Hepatocyte (in vitro differentiated cells): ENCODE measurements at regions not wholly inside any gene's neighbourhood (a gene's known extent, or its start where the extent isn't known, plus 50 kb on each side); places are given as distances from the start of the nearest gene placed in this dataset.
"Not testable (repeated sequence)": the region's sequence is repeated elsewhere in the genome, so short reads cannot be mapped to it uniquely, and the experiment has no call there.

ENCODE experiments used
- DNase-seq: peaks from one replicate; pipeline ENCODE4 v3.0.0-alpha.2; 2016; ENCODE audit warnings: low spot score
- H2AFZ ChIP-seq: fragments of 200-600 bp; sonication (generic); 2 replicates; pipeline ENCODE4 v1.6.0; 2016; ENCODE audit warnings: antibody characterized with exemption, mild to moderate bottlenecking
- H3K27ac ChIP-seq: fragments of 200-600 bp; sonication (generic); 2 replicates; pipeline ENCODE4 v1.5.1; 2016; ENCODE audit warnings: mild to moderate bottlenecking
- H3K27me3 ChIP-seq: fragments of 200-600 bp; sonication (generic); 2 replicates; pipeline ENCODE4 v1.6.1; 2016
- H3K36me3 ChIP-seq: fragments of 200-600 bp; sonication (generic); replicated peaks from 2 replicates; pipeline ENCODE4 v1.5.1; 2016; ENCODE audit warnings: low read depth; ENCODE audit not compliant: insufficient read depth
- H3K4me1 ChIP-seq: fragments of 200-600 bp; sonication (generic); 2 replicates; pipeline ENCODE4 v1.5.1; 2016; ENCODE audit warnings: mild to moderate bottlenecking, moderate library complexity; ENCODE audit not compliant: insufficient read depth
- H3K4me2 ChIP-seq: fragments of 200-600 bp; sonication (generic); 2 replicates; pipeline ENCODE4 v1.6.0; 2016
- H3K4me3 ChIP-seq: fragments of 200-600 bp; sonication (generic); 2 replicates; pipeline ENCODE4 v1.5.1; 2016; ENCODE audit warnings: mild to moderate bottlenecking
- H3K79me2 ChIP-seq: fragments of 200-600 bp; sonication (generic); 2 replicates; pipeline ENCODE4 v1.6.0; 2017; ENCODE audit warnings: mild to moderate bottlenecking
- H3K9me2 ChIP-seq: fragments of 200-600 bp; sonication (generic); replicated peaks from 2 replicates; pipeline ENCODE4 v1.6.0; 2017; ENCODE audit warnings: mild to moderate bottlenecking; ENCODE audit not compliant: insufficient read depth
- H3K9me3 ChIP-seq: fragments of 200-600 bp; sonication (generic); 2 replicates; pipeline ENCODE4 v1.5.1; 2016; ENCODE audit warnings: low read depth, mild to moderate bottlenecking
- H4K20me1 ChIP-seq: fragments of 200-600 bp; sonication (generic); 2 replicates; pipeline ENCODE4 v1.6.0; 2016; ENCODE audit warnings: mild to moderate bottlenecking; ENCODE audit not compliant: insufficient read depth, poor library complexity, severe bottlenecking
- EZH2 ChIP-seq: fragments of 200-600 bp; sonication (generic); IDR thresholded peaks from 2 replicates; pipeline ENCODE4 v1.6.1; 2016; ENCODE audit warnings: antibody characterized with exemption, mild to moderate bottlenecking, borderline replicate concordance
- EZH2phosphoT487 ChIP-seq: fragments of 200-600 bp; sonication (generic); IDR thresholded peaks from one replicate; pipeline ENCODE4 v1.6.1; 2018; ENCODE audit warnings: antibody characterized with exemption, mild to moderate bottlenecking, low read depth, moderate library complexity; ENCODE audit not compliant: unreplicated experiment, severe bottlenecking
- WGBS: methylation state at CpG from one replicate; pipeline ENCODE4 v1.1.6; 2016; ENCODE audit warnings: low lambda C conversion rate; ENCODE audit errors: missing lambda C conversion rate; 5-methylcytosine and 5-hydroxymethylcytosine counted together
- TF ChIP-seq, protein P1 (sequence below): fragments of 200-600 bp; sonication (generic); IDR thresholded peaks from 2 replicates; pipeline ENCODE4 v1.5.1; 2016; ENCODE audit warnings: antibody characterized with exemption, mild to moderate bottlenecking; ENCODE audit not compliant: poor library complexity

DNA sequence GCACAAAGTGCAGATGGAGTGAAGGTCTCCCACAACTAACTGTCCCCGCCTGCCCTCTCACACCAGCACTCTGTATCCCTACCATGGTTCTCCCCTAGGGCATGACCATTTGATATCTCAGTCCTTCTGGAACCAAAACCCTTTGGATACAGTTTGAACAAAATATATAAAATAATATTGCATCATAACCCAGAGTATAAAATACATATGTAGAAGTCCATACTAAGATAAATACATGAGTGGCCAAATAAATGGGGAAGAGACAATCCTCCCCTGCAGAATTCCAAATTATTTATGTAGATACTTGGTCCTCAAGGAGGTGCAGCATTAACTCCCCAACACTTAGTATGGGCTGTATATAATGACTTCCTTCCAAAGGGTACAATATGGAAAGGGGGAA lies 207.4 kb downstream of the RRAGC start:
- Histone ChIP-seq H3K27ac (no peak overlapping the region), H2AFZ (no peak overlapping the region), H3K36me3 (no peaks in the 10 kb centered on the region), H3K4me2 (no peak overlapping the region), H3K27me3 (no peaks in the 10 kb centered on the region), H3K9me3 (no peaks in the 10 kb centered on the region), H4K20me1 (no peaks in the 10 kb centered on the region), H3K9me2 (no peaks in the 10 kb centered on the region), H3K4me1 (no peaks in the 10 kb centered on the region), H3K79me2 (no peaks in the 10 kb centered on the region), H3K4me3 (no peak overlapping the region)
- DNase-seq: no peak
- WGBS: 94% methylated on average over 1 of the region's 1 CpG
- no peak for TF ChIP-seq EZH2phosphoT487

DNA sequence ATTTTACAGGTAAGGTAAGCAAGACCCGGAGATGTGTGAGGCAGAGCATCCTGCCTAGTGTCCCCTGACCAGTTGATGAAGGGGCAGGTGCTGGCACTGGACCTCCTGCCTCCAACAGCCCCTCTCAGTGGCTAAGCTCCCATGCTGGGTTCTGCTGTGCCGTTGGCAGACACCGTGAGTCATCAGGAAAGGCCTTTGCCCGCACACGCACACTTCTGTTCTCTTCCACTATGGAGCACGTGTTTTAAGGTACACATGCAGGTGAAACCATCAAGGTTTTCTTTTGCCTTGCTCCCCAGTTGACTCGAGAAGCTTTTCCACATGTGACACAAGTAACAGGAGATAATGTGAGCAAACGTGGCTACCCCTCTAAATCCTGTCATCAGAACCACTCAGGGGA lies 207.9 kb downstream of the RRAGC start:
- H2AFZ ChIP-seq: no peak overlapping the region
- no peaks in the 10 kb centered on the region for H3K9me2 ChIP-seq
- no peak overlapping the region for H3K4me3 ChIP-seq
- TF ChIP-seq, protein P1, sequence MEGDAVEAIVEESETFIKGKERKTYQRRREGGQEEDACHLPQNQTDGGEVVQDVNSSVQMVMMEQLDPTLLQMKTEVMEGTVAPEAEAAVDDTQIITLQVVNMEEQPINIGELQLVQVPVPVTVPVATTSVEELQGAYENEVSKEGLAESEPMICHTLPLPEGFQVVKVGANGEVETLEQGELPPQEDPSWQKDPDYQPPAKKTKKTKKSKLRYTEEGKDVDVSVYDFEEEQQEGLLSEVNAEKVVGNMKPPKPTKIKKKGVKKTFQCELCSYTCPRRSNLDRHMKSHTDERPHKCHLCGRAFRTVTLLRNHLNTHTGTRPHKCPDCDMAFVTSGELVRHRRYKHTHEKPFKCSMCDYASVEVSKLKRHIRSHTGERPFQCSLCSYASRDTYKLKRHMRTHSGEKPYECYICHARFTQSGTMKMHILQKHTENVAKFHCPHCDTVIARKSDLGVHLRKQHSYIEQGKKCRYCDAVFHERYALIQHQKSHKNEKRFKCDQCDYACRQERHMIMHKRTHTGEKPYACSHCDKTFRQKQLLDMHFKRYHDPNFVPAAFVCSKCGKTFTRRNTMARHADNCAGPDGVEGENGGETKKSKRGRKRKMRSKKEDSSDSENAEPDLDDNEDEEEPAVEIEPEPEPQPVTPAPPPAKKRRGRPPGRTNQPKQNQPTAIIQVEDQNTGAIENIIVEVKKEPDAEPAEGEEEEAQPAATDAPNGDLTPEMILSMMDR: no peak
- TF ChIP-seq EZH2 (no peak), EZH2phosphoT487 (no peak)
- no peaks in the 10 kb centered on the region for H3K27me3 ChIP-seq
- H3K4me1 ChIP-seq: no peaks in the 10 kb centered on the region
- DNase-seq: no peak
- no peaks in the 10 kb centered on the region for H3K79me2 ChIP-seq
- 86% methylated on average over 8 of the region's 8 CpGs for WGBS
- H3K4me2 ChIP-seq: no peak overlapping the region
- H3K9me3 ChIP-seq: no peaks in the 10 kb centered on the region
- H4K20me1 ChIP-seq: no peaks in the 10 kb centered on the region
- H3K27ac ChIP-seq: no peak overlapping the region
- no peaks in the 10 kb centered on the region for H3K36me3 ChIP-seq

DNA sequence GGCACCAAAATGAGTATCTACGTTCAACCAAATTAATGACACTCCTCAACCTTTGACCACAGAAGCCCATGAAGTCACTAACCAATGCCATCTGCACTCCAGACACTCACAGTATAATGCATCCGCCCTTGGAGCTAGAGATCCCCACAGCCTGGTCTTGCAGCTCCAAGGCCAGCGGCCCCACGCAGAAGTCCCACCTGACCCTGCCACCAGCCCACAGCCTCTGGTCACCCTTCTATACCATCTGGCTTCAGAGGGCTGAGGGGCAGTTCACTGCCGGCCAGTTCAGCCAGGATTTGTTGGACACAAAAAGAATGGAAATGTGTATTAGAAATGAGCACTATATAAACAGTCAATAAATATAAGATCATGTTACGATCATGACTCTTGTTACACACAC lies 211.2 kb downstream of the RRAGC start:
- Histone ChIP-seq H3K4me2 (no peak overlapping the region), H3K4me3 (no peak overlapping the region), H2AFZ (no peak overlapping the region), H3K36me3 (no peaks in the 10 kb centered on the region), H3K9me2 (no peaks in the 10 kb centered on the region), H3K27ac (no peak overlapping the region), H3K9me3 (no peaks in the 10 kb centered on the region), H4K20me1 (no peaks in the 10 kb centered on the region), H3K4me1 (no peaks in the 10 kb centered on the region), H3K79me2 (no peaks in the 10 kb centered on the region), H3K27me3 (no peaks in the 10 kb centered on the region)
- TF ChIP-seq, protein P1: no peak
- TF ChIP-seq EZH2phosphoT487 (no peak), EZH2 (no peak)
- WGBS: 88% methylated on average over 6 of the region's 6 CpGs
- DNase-seq: no peak

DNA sequence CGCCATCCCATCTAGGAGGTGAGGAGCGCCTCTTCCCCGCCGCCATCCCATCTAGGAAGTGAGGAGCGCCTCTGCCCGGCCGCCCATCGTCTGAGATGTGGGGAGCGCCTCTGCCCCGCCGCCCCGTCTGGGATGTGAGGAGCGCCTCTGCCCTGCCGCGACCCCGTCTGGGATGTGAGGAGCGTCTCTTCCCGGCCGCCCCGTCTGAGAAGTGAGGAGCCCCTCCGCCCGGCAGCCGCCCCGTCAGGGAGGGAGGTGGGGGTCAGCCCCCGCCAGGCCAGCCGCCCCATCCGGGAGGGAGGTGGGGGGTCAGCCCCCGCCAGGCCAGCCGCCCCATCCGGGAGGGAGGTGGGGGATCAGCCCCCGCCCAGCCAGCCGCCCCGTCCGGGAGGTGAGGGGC lies 212.2 kb downstream of the RRAGC start:
- DNase-seq, H3K4me3 ChIP-seq, H3K79me2 ChIP-seq, H3K4me1 ChIP-seq, H3K27ac ChIP-seq, H3K36me3 ChIP-seq, H4K20me1 ChIP-seq, H3K9me2 ChIP-seq, H2AFZ ChIP-seq, H3K27me3 ChIP-seq, H3K9me3 ChIP-seq, H3K4me2 ChIP-seq: not testable (repeated sequence)
- WGBS: 100% methylated on average over 1 of the region's 34 CpGs

DNA sequence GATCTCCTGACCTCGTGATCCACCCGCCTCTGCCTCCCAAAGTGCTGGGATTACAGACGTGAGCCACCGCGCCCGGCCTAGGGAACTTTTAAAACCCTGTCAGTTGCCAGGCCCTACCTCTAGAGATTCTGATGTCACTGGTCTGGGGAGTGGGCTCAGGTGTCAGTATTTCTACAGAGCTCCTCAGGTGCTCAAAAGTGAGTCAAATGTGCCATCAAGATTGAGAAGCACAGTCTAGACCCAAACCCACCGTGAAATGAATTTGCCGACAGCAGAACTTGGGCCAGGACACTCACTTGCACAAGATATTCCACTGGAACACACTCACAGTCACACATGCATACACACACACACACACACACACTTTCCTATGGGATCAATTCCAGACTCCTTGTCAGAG lies 215.5 kb downstream of the RRAGC start:
- Histone ChIP-seq H3K9me2 (no peaks in the 10 kb centered on the region), H3K79me2 (no peaks in the 10 kb centered on the region), H4K20me1 (no peaks in the 10 kb centered on the region), H3K9me3 (no peaks in the 10 kb centered on the region), H3K27me3 (no peaks in the 10 kb centered on the region), H3K4me1 (no peaks in the 10 kb centered on the region), H3K4me2 (no peak overlapping the region), H2AFZ (no peak overlapping the region), H3K36me3 (no peaks in the 10 kb centered on the region), H3K27ac (no peak overlapping the region), H3K4me3 (no peak overlapping the region)
- no peak for DNase-seq
- TF ChIP-seq EZH2phosphoT487: no peak
- TF ChIP-seq, protein P1: no peak
- TF ChIP-seq EZH2: no peak
- 95% methylated on average over 8 of the region's 8 CpGs for WGBS
